ENCODE measurements at regions not wholly inside any gene's neighbourhood (a gene's known extent, or its start where the extent isn't known, plus 50 kb on each side); places are given as distances from the start of the nearest gene placed in this dataset.

DNA sequence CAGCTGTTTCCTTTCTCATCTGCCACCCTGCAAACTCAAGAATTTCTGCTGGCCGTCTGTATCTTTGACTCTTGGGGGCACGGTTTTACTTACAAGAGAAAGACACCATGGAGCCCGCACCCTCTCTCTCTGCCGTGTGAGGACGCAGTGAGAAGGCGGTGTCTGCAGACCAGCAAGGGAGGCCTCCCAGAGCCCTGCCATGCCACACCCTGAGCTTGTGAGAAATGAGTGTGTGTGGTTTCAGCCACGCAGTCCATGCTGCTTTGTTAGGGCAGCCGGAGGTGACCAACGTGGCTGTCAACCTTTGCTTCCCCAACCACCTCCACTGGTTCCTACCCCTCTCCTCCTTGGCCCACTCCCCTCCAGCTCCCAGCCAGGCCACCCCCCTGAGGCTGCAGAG, 70.1 kb upstream of the NUP50 start:
- FAIRE-seq (no peak), DNase-seq (ENCODE audit: insufficient read length, low spot score) (no peak)
- TF ChIP-seq SPI1 (IDR thresholded peaks at IDR 0.05; ENCODE audit: low read depth, low read length) = no peak
- no peak for TF ChIP-seq POLR2AphosphoS5 (IDR thresholded peaks at IDR 0.05; ENCODE audit: low read depth, low read length)
- no peak for TF ChIP-seq POLR2A (IDR thresholded peaks at IDR 0.05; ENCODE audit: low read depth, low read length)
- no peak for TF ChIP-seq TAF1 (IDR thresholded peaks at IDR 0.05; ENCODE audit: low read depth, low read length)
- TF ChIP-seq PAX5 (IDR thresholded peaks at IDR 0.05; ENCODE audit: insufficient read depth, low read length, severe bottlenecking) = no peak
- no peak for TF ChIP-seq POU2F2 (IDR thresholded peaks at IDR 0.05; ENCODE audit: low read depth, low read length)

DNA sequence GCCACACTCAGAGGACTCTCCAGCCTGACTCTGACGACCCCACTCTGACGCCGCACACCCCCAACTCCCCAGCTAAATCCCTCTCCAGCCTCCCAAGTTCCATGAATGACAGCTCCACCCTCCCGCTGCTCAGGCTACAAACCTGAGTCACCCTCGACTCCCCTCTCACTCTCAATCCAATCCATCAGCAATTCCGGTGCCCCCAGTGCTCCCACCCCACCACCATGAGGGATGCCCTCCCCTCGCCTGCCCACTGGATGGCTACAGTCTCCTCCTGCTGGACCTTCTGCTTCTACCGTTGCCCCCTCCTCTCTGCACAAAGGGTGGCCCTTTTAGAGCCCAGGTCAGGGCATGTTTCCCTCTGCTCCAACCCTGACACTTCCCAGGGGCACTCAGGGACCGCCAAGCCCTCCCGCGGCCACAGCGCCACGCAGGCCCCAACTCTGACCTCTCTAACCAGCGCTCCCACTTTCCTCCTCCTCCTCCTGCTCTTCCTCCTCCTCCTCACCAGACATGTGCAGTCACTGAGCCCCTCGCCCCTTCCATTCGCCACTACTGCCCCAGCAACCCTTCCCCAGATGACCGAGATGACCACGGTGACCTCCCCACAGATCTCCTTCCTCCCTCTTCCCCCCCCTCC, 69.5 kb upstream of the NUP50 start:
- FAIRE-seq = no peak
- TF ChIP-seq SPI1 (IDR thresholded peaks at IDR 0.05; ENCODE audit: low read depth, low read length) = no peak
- no peak for TF ChIP-seq TAF1 (IDR thresholded peaks at IDR 0.05; ENCODE audit: low read depth, low read length)
- TF ChIP-seq PAX5 (IDR thresholded peaks at IDR 0.05; ENCODE audit: insufficient read depth, low read length, severe bottlenecking) = no peak
- no peak for TF ChIP-seq POU2F2 (IDR thresholded peaks at IDR 0.05; ENCODE audit: low read depth, low read length)
- no peak for TF ChIP-seq POLR2A (IDR thresholded peaks at IDR 0.05; ENCODE audit: low read depth, low read length)
- TF ChIP-seq POLR2AphosphoS5 (IDR thresholded peaks at IDR 0.05; ENCODE audit: low read depth, low read length) = no peak

DNA sequence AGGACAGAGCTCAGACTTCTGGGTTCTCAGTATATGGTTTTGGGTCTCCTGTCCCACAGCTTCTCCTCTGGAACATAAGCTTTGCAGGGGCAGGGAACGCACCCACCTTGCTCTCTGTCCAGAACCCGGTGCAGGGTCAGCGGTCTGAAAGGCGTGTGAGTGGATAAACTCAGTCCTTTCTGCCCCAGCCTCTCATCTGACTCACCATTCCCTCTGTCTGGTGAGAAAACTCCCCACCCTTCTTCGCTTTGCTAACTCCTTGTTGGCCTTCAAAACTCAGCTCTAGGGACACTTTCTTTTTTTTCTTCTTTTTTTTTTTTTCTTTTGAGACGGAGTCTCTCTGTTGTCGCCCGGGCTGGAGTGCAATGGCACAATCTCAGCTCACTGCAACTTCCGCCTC, 68.9 kb upstream of the NUP50 start:
- TF ChIP-seq PAX5 (IDR thresholded peaks at IDR 0.05; ENCODE audit: insufficient read depth, low read length, severe bottlenecking) = no peak
- TF ChIP-seq TAF1 (IDR thresholded peaks at IDR 0.05; ENCODE audit: low read depth, low read length) = no peak
- no peak for TF ChIP-seq POLR2A (IDR thresholded peaks at IDR 0.05; ENCODE audit: low read depth, low read length)
- TF ChIP-seq SPI1 (IDR thresholded peaks at IDR 0.05; ENCODE audit: low read depth, low read length) = no peak
- DNase-seq (ENCODE audit: insufficient read length, low spot score) (no peak), FAIRE-seq (no peak)

More for the DNA sequence above, 69.5 kb upstream of the NUP50 start:
- DNase-seq (ENCODE audit: insufficient read length, low spot score) = no peak

DNA sequence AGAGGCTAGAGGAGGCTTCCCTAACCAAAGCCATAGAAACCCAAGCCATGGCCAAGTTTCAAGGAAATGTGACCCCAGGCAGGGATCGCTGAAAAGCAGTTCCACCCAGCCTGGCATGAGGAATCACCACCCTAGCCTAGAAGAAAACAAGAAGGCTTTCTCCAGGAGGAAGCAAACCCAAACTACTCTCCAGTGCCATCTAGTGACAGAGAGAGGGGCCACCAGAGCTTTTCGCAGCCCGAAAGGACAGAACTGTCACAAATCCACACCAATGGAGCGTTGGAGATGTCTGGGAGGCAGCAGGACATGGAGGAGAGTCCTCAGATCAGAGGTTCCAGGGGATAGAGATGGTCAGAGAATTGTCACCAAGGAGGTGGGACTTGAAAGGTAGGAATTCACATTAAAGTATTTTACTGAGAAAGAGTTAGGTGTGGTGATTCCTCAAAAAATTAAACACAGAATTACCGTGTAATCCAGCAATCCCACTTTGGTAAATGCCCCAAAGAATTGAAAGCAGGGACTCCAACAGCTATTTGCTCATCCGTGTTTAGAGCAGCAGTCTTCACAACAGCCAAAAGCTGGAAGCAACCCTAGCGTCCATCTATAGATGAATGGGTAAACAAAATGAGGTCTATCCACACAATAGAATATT, 67.3 kb upstream of the NUP50 start:
- DNase-seq (ENCODE audit: insufficient read length, low spot score) (peak; percentile 72), FAIRE-seq (peak; percentile 57)
- TF ChIP-seq POU2F2 (IDR thresholded peaks at IDR 0.05; ENCODE audit: low read depth, low read length) = no peak
- no peak for TF ChIP-seq TAF1 (IDR thresholded peaks at IDR 0.05; ENCODE audit: low read depth, low read length)
- no peak for TF ChIP-seq POLR2AphosphoS5 (IDR thresholded peaks at IDR 0.05; ENCODE audit: low read depth, low read length)
- TF ChIP-seq SPI1 (IDR thresholded peaks at IDR 0.05; ENCODE audit: low read depth, low read length) = no peak
- TF ChIP-seq POLR2A (IDR thresholded peaks at IDR 0.05; ENCODE audit: low read depth, low read length) = no peak
- TF ChIP-seq PAX5 (IDR thresholded peaks at IDR 0.05; ENCODE audit: insufficient read depth, low read length, severe bottlenecking) = no peak

DNA sequence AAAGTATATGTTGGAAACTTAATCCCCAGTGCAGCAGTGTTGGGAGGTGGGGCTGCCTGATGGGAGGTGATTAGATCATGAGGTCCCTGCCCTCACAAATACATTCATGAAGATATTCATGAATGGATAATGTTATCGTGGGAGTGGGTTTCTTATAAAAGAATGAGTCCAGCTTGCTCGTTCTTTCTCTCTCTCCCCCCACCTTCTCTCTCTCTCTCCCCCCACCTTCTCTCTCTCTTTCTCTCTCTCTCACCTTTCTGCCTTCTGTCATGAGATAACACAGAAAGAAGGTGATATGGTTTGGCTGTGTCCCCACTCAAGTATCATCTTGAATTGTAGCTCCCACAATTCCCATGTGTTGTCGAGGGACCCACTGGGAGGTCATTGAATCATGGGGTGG, 66.7 kb upstream of the NUP50 start:
- no peak for TF ChIP-seq POLR2A (IDR thresholded peaks at IDR 0.05; ENCODE audit: low read depth, low read length)
- no peak for TF ChIP-seq PAX5 (IDR thresholded peaks at IDR 0.05; ENCODE audit: insufficient read depth, low read length, severe bottlenecking)
- no peak for TF ChIP-seq TAF1 (IDR thresholded peaks at IDR 0.05; ENCODE audit: low read depth, low read length)
- TF ChIP-seq POU2F2 (IDR thresholded peaks at IDR 0.05; ENCODE audit: low read depth, low read length) = no peak
- TF ChIP-seq POLR2AphosphoS5 (IDR thresholded peaks at IDR 0.05; ENCODE audit: low read depth, low read length) = no peak
- no peak for TF ChIP-seq SPI1 (IDR thresholded peaks at IDR 0.05; ENCODE audit: low read depth, low read length)
- FAIRE-seq = no peak
- no peak for DNase-seq (ENCODE audit: insufficient read length, low spot score)

DNA sequence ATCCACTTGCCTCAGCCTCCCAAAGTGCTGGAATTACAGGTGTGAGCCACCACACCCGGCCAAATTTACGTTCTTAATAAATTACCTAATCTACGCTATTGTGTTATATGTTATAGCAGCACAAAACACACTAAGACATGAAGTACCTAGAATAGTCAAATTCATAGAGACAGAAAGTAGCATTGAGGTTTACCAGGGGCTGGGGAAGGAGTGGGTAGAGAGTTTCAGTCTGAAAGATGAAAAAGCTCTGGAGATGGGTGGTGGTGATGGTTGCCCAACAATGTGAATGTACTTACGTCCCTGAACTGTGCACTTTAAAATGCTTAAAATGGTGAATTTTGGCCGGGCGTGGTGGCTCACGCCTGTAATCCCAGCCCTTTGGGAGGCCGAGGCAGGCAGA, 65.7 kb upstream of the NUP50 start:
- no peak for TF ChIP-seq TAF1 (IDR thresholded peaks at IDR 0.05; ENCODE audit: low read depth, low read length)
- no peak for TF ChIP-seq POU2F2 (IDR thresholded peaks at IDR 0.05; ENCODE audit: low read depth, low read length)
- DNase-seq (ENCODE audit: insufficient read length, low spot score) (no peak), FAIRE-seq (no peak)

DNA sequence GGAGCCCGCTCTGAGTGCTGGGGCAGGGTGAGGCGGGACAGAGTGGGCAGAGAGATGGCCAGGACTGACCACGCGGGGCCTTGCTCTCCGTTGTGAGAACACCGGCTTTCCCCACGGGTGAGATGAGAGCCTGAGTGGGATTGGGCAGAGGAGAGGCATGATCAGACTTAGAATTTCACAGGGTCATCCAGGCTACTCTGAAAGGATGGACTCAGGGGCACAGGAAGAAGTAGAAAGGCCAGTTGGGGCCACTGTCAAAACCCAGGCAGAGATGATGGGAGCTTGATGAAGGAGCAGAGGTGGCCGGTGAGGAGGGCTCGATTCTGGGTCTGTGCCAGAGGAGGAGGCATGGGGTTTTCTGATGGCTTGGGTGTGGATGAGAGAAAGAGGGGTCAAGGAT, 63.8 kb upstream of the NUP50 start:
- FAIRE-seq (no peak), DNase-seq (ENCODE audit: insufficient read length, low spot score) (no peak)
- TF ChIP-seq SPI1 (IDR thresholded peaks at IDR 0.05; ENCODE audit: low read depth, low read length) (no peak), POLR2A (IDR thresholded peaks at IDR 0.05; ENCODE audit: low read depth, low read length) (no peak)

DNA sequence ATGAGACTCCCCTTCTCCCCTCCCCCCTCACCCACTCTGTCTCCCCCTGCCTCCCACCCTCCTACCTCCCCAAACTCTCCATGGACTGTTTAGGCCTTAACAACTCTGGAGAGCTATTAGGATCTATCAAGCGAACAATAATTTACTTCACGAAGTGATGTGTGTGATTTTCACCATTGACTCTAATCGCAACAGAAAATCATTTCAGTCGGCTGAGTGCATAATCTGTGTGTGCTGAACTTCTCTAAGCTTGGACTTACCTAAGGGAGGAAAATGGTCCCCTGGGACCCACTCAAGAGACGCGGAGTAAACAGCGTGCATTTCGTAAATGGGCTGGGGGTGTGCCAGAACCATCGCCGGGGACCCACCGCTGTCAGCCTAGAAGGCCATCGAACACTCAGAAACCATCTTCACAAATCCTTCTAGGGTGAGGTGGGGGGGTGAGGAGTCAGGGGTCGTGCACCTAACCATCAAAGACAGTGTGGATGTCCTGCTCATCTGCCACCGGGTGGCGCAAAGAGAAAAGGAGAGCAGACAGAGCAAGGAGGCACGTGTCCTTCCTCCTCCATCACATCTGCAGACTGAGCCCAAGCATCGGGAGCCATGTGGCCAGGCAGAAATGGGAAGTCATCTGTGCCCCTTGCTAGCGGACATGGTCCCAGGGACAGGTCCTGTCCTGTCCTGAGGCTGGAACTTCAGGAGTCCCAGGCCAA, 62.1 kb upstream of the NUP50 start:
- FAIRE-seq (peak; percentile 56), DNase-seq (ENCODE audit: insufficient read length, low spot score) (no peak)
- TF ChIP-seq POU2F2 (IDR thresholded peaks at IDR 0.05; ENCODE audit: low read depth, low read length) (no peak), POLR2A (IDR thresholded peaks at IDR 0.05; ENCODE audit: low read depth, low read length) (no peak), PAX5 (IDR thresholded peaks at IDR 0.05; ENCODE audit: insufficient read depth, low read length, severe bottlenecking) (no peak), SPI1 (IDR thresholded peaks at IDR 0.05; ENCODE audit: low read depth, low read length) (no peak), POLR2AphosphoS5 (IDR thresholded peaks at IDR 0.05; ENCODE audit: low read depth, low read length) (no peak)

DNA sequence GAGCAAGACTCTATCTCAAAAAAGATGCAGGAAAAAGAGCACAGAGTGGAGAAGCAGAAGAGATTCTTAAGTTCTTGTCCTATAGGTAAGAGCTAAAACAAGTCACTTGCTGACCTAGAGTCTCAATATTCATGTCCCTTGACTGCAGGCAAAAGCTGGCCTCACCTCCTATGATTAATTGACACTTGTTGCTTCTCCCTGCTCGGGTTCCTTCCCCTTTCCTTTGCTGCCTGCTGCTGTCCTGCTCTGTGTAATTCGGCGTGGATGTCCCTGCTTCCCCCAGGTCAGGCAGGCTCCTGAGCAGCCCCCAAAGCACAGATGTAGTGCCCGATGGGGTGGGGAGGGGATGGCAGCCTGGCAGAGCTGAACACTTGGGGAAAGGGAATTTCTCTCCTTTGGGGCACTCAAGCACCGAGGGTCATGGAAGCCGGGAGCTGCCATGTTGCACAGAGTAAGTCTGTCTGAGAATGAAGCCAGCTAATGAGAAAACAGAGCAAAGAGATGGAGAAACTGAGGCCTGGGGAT, 60.8 kb upstream of the NUP50 start:
- no peak for TF ChIP-seq POLR2AphosphoS5 (IDR thresholded peaks at IDR 0.05; ENCODE audit: low read depth, low read length)
- TF ChIP-seq POLR2A (IDR thresholded peaks at IDR 0.05; ENCODE audit: low read depth, low read length) = no peak
- TF ChIP-seq TAF1 (IDR thresholded peaks at IDR 0.05; ENCODE audit: low read depth, low read length) = no peak
- no peak for TF ChIP-seq POU2F2 (IDR thresholded peaks at IDR 0.05; ENCODE audit: low read depth, low read length)
- TF ChIP-seq PAX5 (IDR thresholded peaks at IDR 0.05; ENCODE audit: insufficient read depth, low read length, severe bottlenecking) = no peak
- no peak for TF ChIP-seq SPI1 (IDR thresholded peaks at IDR 0.05; ENCODE audit: low read depth, low read length)
- FAIRE-seq (no peak), DNase-seq (ENCODE audit: insufficient read length, low spot score) (no peak)
